ENCODE measurements at regions not wholly inside any gene's neighbourhood (a gene's known extent, or its start where the extent isn't known, plus 50 kb on each side); places are given as distances from the start of the nearest gene placed in this dataset.

DNA sequence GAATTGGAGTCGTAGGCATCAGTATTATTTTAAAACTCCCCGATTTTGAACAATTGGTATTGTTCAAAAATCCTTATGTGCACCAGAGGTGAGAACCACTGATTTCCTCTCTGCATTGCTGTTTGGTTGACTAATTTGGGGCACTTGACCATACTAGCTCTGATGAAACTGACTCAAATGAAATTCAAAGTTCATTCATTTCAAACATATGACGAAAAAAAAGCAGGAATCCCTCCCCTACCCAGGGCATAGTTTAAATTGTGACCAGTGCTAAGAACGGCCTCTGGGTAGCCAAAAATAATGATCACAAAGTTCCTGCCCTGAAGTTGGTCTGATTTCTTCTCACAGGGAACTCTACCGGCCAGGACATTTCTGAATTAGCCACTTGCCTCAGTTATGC lies 75.7 kb upstream of the EGFL6 start (continued):
- TF ChIP-seq, protein P1, sequence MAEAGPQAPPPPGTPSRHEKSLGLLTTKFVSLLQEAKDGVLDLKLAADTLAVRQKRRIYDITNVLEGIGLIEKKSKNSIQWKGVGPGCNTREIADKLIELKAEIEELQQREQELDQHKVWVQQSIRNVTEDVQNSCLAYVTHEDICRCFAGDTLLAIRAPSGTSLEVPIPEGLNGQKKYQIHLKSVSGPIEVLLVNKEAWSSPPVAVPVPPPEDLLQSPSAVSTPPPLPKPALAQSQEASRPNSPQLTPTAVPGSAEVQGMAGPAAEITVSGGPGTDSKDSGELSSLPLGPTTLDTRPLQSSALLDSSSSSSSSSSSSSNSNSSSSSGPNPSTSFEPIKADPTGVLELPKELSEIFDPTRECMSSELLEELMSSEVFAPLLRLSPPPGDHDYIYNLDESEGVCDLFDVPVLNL (CRISPR knock-in tag; IDR thresholded peaks at IDR 0.05; ENCODE audit: borderline replicate concordance, low read depth): no peak
- TF ChIP-seq, protein P2, sequence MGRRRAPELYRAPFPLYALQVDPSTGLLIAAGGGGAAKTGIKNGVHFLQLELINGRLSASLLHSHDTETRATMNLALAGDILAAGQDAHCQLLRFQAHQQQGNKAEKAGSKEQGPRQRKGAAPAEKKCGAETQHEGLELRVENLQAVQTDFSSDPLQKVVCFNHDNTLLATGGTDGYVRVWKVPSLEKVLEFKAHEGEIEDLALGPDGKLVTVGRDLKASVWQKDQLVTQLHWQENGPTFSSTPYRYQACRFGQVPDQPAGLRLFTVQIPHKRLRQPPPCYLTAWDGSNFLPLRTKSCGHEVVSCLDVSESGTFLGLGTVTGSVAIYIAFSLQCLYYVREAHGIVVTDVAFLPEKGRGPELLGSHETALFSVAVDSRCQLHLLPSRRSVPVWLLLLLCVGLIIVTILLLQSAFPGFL (CRISPR knock-in tag; IDR thresholded peaks at IDR 0.05; ENCODE audit: borderline replicate concordance): no peak
- TF ChIP-seq, protein P3, sequence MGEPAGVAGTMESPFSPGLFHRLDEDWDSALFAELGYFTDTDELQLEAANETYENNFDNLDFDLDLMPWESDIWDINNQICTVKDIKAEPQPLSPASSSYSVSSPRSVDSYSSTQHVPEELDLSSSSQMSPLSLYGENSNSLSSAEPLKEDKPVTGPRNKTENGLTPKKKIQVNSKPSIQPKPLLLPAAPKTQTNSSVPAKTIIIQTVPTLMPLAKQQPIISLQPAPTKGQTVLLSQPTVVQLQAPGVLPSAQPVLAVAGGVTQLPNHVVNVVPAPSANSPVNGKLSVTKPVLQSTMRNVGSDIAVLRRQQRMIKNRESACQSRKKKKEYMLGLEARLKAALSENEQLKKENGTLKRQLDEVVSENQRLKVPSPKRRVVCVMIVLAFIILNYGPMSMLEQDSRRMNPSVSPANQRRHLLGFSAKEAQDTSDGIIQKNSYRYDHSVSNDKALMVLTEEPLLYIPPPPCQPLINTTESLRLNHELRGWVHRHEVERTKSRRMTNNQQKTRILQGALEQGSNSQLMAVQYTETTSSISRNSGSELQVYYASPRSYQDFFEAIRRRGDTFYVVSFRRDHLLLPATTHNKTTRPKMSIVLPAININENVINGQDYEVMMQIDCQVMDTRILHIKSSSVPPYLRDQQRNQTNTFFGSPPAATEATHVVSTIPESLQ (CRISPR knock-in tag; IDR thresholded peaks at IDR 0.05): no peak
- TF ChIP-seq MYBL2 (CRISPR knock-in tag; IDR thresholded peaks at IDR 0.05) (no peak), RELA (CRISPR knock-in tag; IDR thresholded peaks at IDR 0.05; ENCODE audit: borderline replicate concordance) (no peak), IRF2 (CRISPR knock-in tag; IDR thresholded peaks at IDR 0.05; ENCODE audit: borderline replicate concordance, low read depth) (no peak)

DNA sequence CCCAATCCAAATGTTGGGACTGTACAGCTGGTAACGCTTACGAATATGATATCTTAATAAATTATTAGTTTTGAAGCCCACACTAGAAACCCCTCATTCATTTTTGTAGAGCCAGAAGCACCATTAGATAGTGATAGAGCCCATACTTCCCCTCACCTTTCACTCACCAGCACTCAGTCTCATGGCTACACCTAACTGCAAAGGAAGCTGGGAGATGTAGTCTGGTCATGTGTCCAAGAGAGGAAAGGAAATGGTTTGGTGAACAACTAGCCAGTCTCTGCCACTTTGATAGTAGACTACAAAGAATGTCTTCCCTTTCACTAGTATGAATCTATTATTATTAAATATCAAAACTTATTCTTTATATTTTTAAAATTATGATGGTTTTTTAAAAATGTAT lies 77.1 kb upstream of the EGFL6 start:
- Mint-ChIP-seq H3K27ac (no peak overlapping the region), H3K36me3 (no peaks in the 10 kb centered on the region), H3K4me1 (peaks cover 14% of the 10 kb centered on the region), H3K9me3 (no peaks in the 10 kb centered on the region), H3K4me3 (no peak overlapping the region), H3K27me3 (ENCODE audit: low read depth) (no peaks in the 10 kb centered on the region)
- no peak for TF ChIP-seq ZNF416 (CRISPR knock-in tag; IDR thresholded peaks at IDR 0.05)
- TF ChIP-seq, protein P4, sequence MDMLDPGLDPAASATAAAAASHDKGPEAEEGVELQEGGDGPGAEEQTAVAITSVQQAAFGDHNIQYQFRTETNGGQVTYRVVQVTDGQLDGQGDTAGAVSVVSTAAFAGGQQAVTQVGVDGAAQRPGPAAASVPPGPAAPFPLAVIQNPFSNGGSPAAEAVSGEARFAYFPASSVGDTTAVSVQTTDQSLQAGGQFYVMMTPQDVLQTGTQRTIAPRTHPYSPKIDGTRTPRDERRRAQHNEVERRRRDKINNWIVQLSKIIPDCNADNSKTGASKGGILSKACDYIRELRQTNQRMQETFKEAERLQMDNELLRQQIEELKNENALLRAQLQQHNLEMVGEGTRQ (CRISPR knock-in tag; IDR thresholded peaks at IDR 0.05): peak; percentile 36
- ChIA-PET CTCF (interaction anchor here (0.6 to 2.6 kb wide), 3 partner anchors 154 to 546 kb away, joined by 3 to 13 read pairs (median 4); no protein-coding TSS in a partner anchor), POLR2A (interaction anchor here (0.7 kb wide), 1 partner anchor 152 kb away, joined by 4 read pairs; no protein-coding TSS in a partner anchor)
- peak; percentile 47 for ATAC-seq
- DNase-seq (ENCODE audit: low spot score): no peak

DNA sequence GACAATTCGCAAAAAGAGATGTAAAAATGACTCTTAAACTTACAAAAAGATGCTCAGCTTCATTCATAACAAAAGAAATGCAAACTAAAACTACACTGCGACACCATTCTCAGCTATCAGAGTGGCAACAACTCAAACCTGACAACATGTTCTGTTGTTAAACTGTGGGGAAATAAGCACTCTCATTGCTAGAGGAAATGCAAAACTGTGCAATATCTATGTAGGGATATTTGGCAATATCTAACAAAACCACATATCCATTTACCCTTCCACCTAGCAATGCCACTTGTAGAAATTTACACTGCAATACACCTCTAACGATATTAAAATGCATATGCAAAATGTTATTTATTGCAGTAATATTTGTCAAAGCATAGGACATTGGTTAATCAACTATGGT lies 78.3 kb upstream of the EGFL6 start:
- Mint-ChIP-seq H3K27me3 (ENCODE audit: low read depth) (no peaks in the 10 kb centered on the region), H3K4me1 (peaks cover 18% of the 10 kb centered on the region), H3K9me3 (no peaks in the 10 kb centered on the region), H3K36me3 (no peaks in the 10 kb centered on the region), H3K27ac (no peak overlapping the region), H3K4me3 (no peak overlapping the region)
- ChIA-PET POLR2A (no interaction called here), CTCF (interaction anchor here (2.0 to 2.6 kb wide), 2 partner anchors 521 to 544 kb away, joined by 6 to 13 read pairs; no protein-coding TSS in a partner anchor)
- TF ChIP-seq FOXK1 (CRISPR knock-in tag; IDR thresholded peaks at IDR 0.05) (no peak), ZNF396 (CRISPR knock-in tag; IDR thresholded peaks at IDR 0.05; ENCODE audit: borderline replicate concordance) (no peak), TEAD4 (CRISPR knock-in tag; IDR thresholded peaks at IDR 0.05) (no peak), CREM (CRISPR knock-in tag; IDR thresholded peaks at IDR 0.05) (no peak), GTF2I (CRISPR knock-in tag; conservative IDR thresholded peaks at IDR 0.05) (no peak), ZNF121 (CRISPR knock-in tag; IDR thresholded peaks at IDR 0.05) (no peak)
- TF ChIP-seq, protein P5, sequence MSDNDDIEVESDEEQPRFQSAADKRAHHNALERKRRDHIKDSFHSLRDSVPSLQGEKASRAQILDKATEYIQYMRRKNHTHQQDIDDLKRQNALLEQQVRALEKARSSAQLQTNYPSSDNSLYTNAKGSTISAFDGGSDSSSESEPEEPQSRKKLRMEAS (CRISPR knock-in tag; IDR thresholded peaks at IDR 0.05): no peak
- TF ChIP-seq, protein P6, sequence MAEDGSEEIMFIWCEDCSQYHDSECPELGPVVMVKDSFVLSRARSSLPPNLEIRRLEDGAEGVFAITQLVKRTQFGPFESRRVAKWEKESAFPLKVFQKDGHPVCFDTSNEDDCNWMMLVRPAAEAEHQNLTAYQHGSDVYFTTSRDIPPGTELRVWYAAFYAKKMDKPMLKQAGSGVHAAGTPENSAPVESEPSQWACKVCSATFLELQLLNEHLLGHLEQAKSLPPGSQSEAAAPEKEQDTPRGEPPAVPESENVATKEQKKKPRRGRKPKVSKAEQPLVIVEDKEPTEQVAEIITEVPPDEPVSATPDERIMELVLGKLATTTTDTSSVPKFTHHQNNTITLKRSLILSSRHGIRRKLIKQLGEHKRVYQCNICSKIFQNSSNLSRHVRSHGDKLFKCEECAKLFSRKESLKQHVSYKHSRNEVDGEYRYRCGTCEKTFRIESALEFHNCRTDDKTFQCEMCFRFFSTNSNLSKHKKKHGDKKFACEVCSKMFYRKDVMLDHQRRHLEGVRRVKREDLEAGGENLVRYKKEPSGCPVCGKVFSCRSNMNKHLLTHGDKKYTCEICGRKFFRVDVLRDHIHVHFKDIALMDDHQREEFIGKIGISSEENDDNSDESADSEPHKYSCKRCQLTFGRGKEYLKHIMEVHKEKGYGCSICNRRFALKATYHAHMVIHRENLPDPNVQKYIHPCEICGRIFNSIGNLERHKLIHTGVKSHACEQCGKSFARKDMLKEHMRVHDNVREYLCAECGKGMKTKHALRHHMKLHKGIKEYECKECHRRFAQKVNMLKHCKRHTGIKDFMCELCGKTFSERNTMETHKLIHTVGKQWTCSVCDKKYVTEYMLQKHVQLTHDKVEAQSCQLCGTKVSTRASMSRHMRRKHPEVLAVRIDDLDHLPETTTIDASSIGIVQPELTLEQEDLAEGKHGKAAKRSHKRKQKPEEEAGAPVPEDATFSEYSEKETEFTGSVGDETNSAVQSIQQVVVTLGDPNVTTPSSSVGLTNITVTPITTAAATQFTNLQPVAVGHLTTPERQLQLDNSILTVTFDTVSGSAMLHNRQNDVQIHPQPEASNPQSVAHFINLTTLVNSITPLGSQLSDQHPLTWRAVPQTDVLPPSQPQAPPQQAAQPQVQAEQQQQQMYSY (CRISPR knock-in tag; IDR thresholded peaks at IDR 0.05): no peak
- TF ChIP-seq, protein P7, sequence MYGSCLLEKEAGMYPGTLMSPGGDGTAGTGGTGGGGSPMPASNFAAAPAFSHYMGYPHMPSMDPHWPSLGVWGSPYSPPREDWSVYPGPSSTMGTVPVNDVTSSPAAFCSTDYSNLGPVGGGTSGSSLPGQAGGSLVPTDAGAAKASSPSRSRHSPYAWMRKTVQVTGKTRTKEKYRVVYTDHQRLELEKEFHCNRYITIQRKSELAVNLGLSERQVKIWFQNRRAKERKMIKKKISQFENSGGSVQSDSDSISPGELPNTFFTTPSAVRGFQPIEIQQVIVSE (CRISPR knock-in tag; IDR thresholded peaks at IDR 0.05; ENCODE audit: borderline replicate concordance): no peak
- TF ChIP-seq, protein P8, sequence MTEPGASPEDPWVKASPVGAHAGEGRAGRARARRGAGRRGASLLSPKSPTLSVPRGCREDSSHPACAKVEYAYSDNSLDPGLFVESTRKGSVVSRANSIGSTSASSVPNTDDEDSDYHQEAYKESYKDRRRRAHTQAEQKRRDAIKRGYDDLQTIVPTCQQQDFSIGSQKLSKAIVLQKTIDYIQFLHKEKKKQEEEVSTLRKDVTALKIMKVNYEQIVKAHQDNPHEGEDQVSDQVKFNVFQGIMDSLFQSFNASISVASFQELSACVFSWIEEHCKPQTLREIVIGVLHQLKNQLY (CRISPR knock-in tag; IDR thresholded peaks at IDR 0.05): no peak
- ATAC-seq (no peak), DNase-seq (ENCODE audit: low spot score) (no peak)
